Panc1 (cell line): ENCODE measurements at regions not wholly inside any gene's neighbourhood (a gene's known extent, or its start where the extent isn't known, plus 50 kb on each side); places are given as distances from the start of the nearest gene placed in this dataset.

Source experiments
- ATAC-seq: fragments of 200-7000 bp; cut with Tn5 transposase; 2 replicates; pipeline ENCODE4 v1.9.1; 2020; ENCODE audit warnings: mild to moderate bottlenecking, moderate library complexity
- BruUV-seq: library from RNA; stranded (reverse); fragments of 400-500 nt; replicated peaks from 2 replicates; lab custom pipeline; 2021; lab: Mats Ljungman, UMichigan
- CTCF ChIA-PET: fragments of 300-600 bp; sonication (Branson Sonifier 250); formaldehyde crosslinking; loops from one replicate; lab custom pipeline; 2022; ENCODE audit warnings: antibody characterized with exemption; lab: Charles Lee
- POLR2A ChIA-PET: fragments of 300-600 bp; sonication (Branson Sonifier 250); formaldehyde crosslinking; loops from one replicate; lab custom pipeline; 2022; ENCODE audit warnings: antibody characterized with exemption; lab: Charles Lee
- DNase-seq: peaks from one replicate; pipeline ENCODE4 v3.0.0-alpha.2; 2010; ENCODE audit warnings: low read depth, low spot score
- H3K27ac ChIP-seq: 2 replicates; pipeline ENCODE4 v1.5.1; 2011; ENCODE audit warnings: mild to moderate bottlenecking, low read length, inconsistent platforms
- H3K27me3 ChIP-seq: fragments of 200-500 bp; sonication (Bioruptor generic); 2 replicates; pipeline ENCODE4 v1.6.0; 2014; ENCODE audit warnings: low read length, inconsistent platforms; ENCODE audit not compliant: control insufficient read depth, insufficient read depth
- H3K36me3 ChIP-seq: fragments of 200-500 bp; sonication (Bioruptor generic); 2 replicates; pipeline ENCODE4 v1.5.1; 2014; ENCODE audit warnings: inconsistent platforms, mild to moderate bottlenecking, low read length, moderate library complexity; ENCODE audit not compliant: control insufficient read depth, insufficient read depth
- H3K4me1 ChIP-seq: 2 replicates; pipeline ENCODE4 v1.5.1; 2011; ENCODE audit warnings: inconsistent platforms, mild to moderate bottlenecking, low read length, moderate library complexity; ENCODE audit not compliant: control insufficient read depth, insufficient read depth
- H3K4me3 ChIP-seq, 2 experiments: 2 replicates each; pipeline ENCODE4 v1.5.1; 2011 to 2012; ENCODE audit warnings: low read depth in 2 of 2, low read length in 2 of 2, mild to moderate bottlenecking in 2 of 2, inconsistent platforms in 1 of 2, moderate library complexity in 1 of 2
- H3K9me3 ChIP-seq: fragments of 200-500 bp; sonication (Bioruptor generic); 2 replicates; pipeline ENCODE4 v1.5.1; 2014; ENCODE audit warnings: low read depth, mild to moderate bottlenecking, inconsistent platforms, low read length, moderate library complexity; ENCODE audit not compliant: control insufficient read depth, insufficient read depth
- POLR2AphosphoS5 ChIP-seq: IDR thresholded peaks from 2 replicates; pipeline ENCODE4 v1.6.1; 2012; ENCODE audit warnings: mild to moderate bottlenecking, low read depth, low read length, moderate library complexity
- SIN3A ChIP-seq: IDR thresholded peaks from 2 replicates; pipeline ENCODE4 v1.6.1; 2012; ENCODE audit warnings: low read depth, mild to moderate bottlenecking, low read length, moderate library complexity, borderline replicate concordance; ENCODE audit not compliant: insufficient read depth
- TCF7L2 ChIP-seq: IDR thresholded peaks from 2 replicates; pipeline ENCODE4 v1.6.1; 2011; ENCODE audit warnings: mild to moderate bottlenecking, low read depth, low read length, inconsistent platforms
- in situ Hi-C: cut with HindIII; loops from 2 replicates; pipeline ENCODE4 v1.10.0; 2016; ENCODE audit warnings: low sequenced_read_pairs, low pct_unique_long_range_greater_than_20kb
- intact Hi-C: fragments of 100-400 bp; cut with micrococcal nuclease; formaldehyde crosslinking; loops from one replicate; pipeline ENCODE4 v1.10.0; 2022; ENCODE audit not compliant: unreplicated experiment
- TF ChIP-seq, protein P1 (sequence below): fragments of 450-650 bp; IDR thresholded peaks from 2 replicates; pipeline ENCODE4 v1.5.1; 2017; ENCODE audit warnings: mild to moderate bottlenecking
- TF ChIP-seq, protein P2 (sequence below), 2 experiments: IDR thresholded peaks; 2 replicates each; pipeline ENCODE4 v1.6.1; 2011 to 2012; ENCODE audit warnings: low read depth in 2 of 2, control low read depth in 1 of 2, low read length in 1 of 2, mild to moderate bottlenecking in 1 of 2, moderate library complexity in 1 of 2; ENCODE audit not compliant: insufficient read depth in 1 of 2

DNA sequence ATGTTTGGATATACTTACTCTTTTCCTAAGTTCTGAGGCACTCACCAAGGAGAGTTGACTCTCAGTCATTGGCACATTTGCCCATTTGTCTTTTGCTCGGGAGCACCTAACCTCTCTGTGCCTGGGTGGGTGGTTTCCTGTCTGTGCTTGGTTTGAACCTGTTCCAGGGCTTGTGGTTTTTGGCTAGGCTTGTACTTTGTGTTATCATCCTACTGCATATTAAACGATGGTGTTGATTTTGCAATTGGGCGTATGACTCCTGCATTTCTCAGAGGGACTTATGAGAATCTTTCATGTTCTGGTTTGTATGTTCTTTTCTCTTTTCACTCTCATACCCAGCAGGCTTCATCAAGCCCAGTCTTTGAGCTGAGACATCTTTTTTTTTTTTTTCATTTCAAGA is 161.7 kb downstream of the BTC start:
- POLR2A ChIA-PET = no interaction called here

DNA sequence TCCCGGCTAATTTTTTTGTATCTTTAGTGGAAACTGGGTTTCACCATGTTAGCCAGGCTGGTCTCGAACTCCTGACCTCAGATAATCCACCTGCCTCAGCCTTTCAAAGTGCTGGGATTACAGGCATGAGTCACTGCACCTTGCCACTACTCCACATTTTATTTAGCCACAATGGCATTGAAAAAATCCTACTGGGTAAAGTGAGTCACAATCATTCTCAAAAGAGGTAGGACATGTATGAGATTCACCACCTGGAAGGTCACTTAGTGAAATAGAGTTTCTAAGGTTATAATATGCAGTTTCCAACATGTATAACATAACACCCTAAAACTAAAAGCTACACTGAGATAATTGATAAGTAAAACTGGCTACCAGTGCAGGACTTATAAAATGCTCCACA is 159.2 kb downstream of the BTC start:
- ChIA-PET CTCF (no interaction called here), POLR2A (no interaction called here)
- Histone ChIP-seq H3K4me1 (no peaks in the 10 kb centered on the region), H3K9me3 (no peaks in the 10 kb centered on the region), H3K27ac (no peak overlapping the region), H3K4me3 (no peak overlapping the region), H3K27me3 (no peaks in the 10 kb centered on the region), H3K36me3 (no peaks in the 10 kb centered on the region)
- intact Hi-C loops = no loop called here
- no TSS peak for BruUV-seq
- ATAC-seq (no peak), DNase-seq (no peak)
- TF ChIP-seq, protein P1, sequence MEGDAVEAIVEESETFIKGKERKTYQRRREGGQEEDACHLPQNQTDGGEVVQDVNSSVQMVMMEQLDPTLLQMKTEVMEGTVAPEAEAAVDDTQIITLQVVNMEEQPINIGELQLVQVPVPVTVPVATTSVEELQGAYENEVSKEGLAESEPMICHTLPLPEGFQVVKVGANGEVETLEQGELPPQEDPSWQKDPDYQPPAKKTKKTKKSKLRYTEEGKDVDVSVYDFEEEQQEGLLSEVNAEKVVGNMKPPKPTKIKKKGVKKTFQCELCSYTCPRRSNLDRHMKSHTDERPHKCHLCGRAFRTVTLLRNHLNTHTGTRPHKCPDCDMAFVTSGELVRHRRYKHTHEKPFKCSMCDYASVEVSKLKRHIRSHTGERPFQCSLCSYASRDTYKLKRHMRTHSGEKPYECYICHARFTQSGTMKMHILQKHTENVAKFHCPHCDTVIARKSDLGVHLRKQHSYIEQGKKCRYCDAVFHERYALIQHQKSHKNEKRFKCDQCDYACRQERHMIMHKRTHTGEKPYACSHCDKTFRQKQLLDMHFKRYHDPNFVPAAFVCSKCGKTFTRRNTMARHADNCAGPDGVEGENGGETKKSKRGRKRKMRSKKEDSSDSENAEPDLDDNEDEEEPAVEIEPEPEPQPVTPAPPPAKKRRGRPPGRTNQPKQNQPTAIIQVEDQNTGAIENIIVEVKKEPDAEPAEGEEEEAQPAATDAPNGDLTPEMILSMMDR = no peak
- TF ChIP-seq SIN3A (no peak), TCF7L2 (no peak), POLR2AphosphoS5 (no peak)
- TF ChIP-seq, protein P2, sequence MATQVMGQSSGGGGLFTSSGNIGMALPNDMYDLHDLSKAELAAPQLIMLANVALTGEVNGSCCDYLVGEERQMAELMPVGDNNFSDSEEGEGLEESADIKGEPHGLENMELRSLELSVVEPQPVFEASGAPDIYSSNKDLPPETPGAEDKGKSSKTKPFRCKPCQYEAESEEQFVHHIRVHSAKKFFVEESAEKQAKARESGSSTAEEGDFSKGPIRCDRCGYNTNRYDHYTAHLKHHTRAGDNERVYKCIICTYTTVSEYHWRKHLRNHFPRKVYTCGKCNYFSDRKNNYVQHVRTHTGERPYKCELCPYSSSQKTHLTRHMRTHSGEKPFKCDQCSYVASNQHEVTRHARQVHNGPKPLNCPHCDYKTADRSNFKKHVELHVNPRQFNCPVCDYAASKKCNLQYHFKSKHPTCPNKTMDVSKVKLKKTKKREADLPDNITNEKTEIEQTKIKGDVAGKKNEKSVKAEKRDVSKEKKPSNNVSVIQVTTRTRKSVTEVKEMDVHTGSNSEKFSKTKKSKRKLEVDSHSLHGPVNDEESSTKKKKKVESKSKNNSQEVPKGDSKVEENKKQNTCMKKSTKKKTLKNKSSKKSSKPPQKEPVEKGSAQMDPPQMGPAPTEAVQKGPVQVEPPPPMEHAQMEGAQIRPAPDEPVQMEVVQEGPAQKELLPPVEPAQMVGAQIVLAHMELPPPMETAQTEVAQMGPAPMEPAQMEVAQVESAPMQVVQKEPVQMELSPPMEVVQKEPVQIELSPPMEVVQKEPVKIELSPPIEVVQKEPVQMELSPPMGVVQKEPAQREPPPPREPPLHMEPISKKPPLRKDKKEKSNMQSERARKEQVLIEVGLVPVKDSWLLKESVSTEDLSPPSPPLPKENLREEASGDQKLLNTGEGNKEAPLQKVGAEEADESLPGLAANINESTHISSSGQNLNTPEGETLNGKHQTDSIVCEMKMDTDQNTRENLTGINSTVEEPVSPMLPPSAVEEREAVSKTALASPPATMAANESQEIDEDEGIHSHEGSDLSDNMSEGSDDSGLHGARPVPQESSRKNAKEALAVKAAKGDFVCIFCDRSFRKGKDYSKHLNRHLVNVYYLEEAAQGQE (IDR thresholded peaks at IDR 0.05; ENCODE audit: insufficient read depth in 1 of 2, low read depth in 2 of 2, low read length in 1 of 2) = no peak
- in situ Hi-C loops = no loop called here

More for the DNA sequence above, 161.7 kb downstream of the BTC start:
- ATAC-seq (peak; percentile 73; the same call in 1 of the 2 replicates), DNase-seq (peak; percentile 66)
- no peaks in the 10 kb centered on the region for H3K4me1 ChIP-seq
- TF ChIP-seq POLR2AphosphoS5 (no peak), SIN3A (no peak), TCF7L2 (no peak)
- TF ChIP-seq, protein P2 (IDR thresholded peaks at IDR 0.05; ENCODE audit: insufficient read depth in 1 of 2, low read depth in 2 of 2, low read length in 1 of 2) = no peak
- TF ChIP-seq, protein P1 = no peak
- H3K27me3 ChIP-seq = no peaks in the 10 kb centered on the region
- CTCF ChIA-PET = no interaction called here
- BruUV-seq = no TSS peak
- H3K9me3 ChIP-seq = no peaks in the 10 kb centered on the region
- in situ Hi-C loops (no loop called here), intact Hi-C loops (no loop called here)
- H3K27ac ChIP-seq = no peak overlapping the region
- no peak overlapping the region for H3K4me3 ChIP-seq
- no peaks in the 10 kb centered on the region for H3K36me3 ChIP-seq
